Ishikawa (cell line): ENCODE measurements at regions not wholly inside any gene's neighbourhood (a gene's known extent, or its start where the extent isn't known, plus 50 kb on each side); places are given as distances from the start of the nearest gene placed in this dataset.

Experiments used
- CEBPB ChIP-seq: IDR thresholded peaks from 2 replicates; pipeline ENCODE4 v1.6.1; 2012
- NFIC ChIP-seq: IDR thresholded peaks from 2 replicates; pipeline ENCODE4 v1.6.1; 2012
- RAD21 ChIP-seq: IDR thresholded peaks from 2 replicates; pipeline ENCODE4 v1.6.1; 2012; ENCODE audit warnings: low read depth
- TAF1 ChIP-seq: IDR thresholded peaks from 2 replicates; pipeline ENCODE4 v1.6.1; 2012; ENCODE audit warnings: low read depth, mild to moderate bottlenecking
- TCF12 ChIP-seq: IDR thresholded peaks from 2 replicates; pipeline ENCODE4 v1.6.1; 2012; ENCODE audit warnings: low read depth
- TF ChIP-seq, protein P1 (sequence below): IDR thresholded peaks from 2 replicates; pipeline ENCODE4 v1.6.1; 2012; ENCODE audit warnings: low read depth, mild to moderate bottlenecking
- TF ChIP-seq, protein P2 (sequence below): IDR thresholded peaks from 2 replicates; pipeline ENCODE4 v1.6.1; 2012

DNA sequence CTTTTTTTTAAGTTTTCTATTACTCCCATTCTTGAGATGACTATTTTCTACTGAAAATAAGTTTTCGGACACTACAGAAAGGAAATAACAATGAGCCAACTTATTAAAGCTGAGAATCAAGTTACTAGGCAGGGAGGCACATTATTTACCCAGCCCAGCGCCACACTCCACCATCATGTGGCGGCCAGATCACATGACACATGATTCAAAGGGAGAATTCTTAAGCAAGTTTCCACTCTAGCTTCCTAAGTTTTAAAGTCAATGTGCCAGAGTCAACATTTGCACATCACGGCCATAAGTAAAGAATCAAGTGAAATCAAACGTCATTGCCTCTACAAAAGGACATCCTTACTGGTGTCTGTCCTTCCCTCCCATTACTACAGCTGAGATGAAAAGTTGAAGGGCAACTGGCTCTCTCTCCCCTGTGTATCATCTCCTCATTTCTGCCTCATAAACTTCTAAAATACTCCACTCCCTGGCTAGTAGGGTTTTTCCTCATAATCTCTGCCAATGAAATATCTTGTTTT lies 81.7 kb downstream of the KLF12 start:
- TF ChIP-seq RAD21 (no peak), TCF12 (no peak), CEBPB (no peak), TAF1 (no peak), NFIC (no peak)
- TF ChIP-seq, protein P1, sequence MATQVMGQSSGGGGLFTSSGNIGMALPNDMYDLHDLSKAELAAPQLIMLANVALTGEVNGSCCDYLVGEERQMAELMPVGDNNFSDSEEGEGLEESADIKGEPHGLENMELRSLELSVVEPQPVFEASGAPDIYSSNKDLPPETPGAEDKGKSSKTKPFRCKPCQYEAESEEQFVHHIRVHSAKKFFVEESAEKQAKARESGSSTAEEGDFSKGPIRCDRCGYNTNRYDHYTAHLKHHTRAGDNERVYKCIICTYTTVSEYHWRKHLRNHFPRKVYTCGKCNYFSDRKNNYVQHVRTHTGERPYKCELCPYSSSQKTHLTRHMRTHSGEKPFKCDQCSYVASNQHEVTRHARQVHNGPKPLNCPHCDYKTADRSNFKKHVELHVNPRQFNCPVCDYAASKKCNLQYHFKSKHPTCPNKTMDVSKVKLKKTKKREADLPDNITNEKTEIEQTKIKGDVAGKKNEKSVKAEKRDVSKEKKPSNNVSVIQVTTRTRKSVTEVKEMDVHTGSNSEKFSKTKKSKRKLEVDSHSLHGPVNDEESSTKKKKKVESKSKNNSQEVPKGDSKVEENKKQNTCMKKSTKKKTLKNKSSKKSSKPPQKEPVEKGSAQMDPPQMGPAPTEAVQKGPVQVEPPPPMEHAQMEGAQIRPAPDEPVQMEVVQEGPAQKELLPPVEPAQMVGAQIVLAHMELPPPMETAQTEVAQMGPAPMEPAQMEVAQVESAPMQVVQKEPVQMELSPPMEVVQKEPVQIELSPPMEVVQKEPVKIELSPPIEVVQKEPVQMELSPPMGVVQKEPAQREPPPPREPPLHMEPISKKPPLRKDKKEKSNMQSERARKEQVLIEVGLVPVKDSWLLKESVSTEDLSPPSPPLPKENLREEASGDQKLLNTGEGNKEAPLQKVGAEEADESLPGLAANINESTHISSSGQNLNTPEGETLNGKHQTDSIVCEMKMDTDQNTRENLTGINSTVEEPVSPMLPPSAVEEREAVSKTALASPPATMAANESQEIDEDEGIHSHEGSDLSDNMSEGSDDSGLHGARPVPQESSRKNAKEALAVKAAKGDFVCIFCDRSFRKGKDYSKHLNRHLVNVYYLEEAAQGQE = no peak
- TF ChIP-seq, protein P2, sequence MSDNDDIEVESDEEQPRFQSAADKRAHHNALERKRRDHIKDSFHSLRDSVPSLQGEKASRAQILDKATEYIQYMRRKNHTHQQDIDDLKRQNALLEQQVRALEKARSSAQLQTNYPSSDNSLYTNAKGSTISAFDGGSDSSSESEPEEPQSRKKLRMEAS = no peak
